GM20431 (cell line): ENCODE measurements at regions not wholly inside any gene's neighbourhood (a gene's known extent, or its start where the extent isn't known, plus 50 kb on each side); places are given as distances from the start of the nearest gene placed in this dataset.
"Not testable (repeated sequence)": the region's sequence is repeated elsewhere in the genome, so short reads cannot be mapped to it uniquely, and the experiment has no call there.

Experiments
- in situ Hi-C: fragments of 300-500 bp; cut with MseI, MboI; formaldehyde crosslinking; loops from one replicate; pipeline ENCODE4 v1.15.0; 2020; ENCODE audit warnings: low sequenced_read_pairs; ENCODE audit not compliant: unreplicated experiment

DNA sequence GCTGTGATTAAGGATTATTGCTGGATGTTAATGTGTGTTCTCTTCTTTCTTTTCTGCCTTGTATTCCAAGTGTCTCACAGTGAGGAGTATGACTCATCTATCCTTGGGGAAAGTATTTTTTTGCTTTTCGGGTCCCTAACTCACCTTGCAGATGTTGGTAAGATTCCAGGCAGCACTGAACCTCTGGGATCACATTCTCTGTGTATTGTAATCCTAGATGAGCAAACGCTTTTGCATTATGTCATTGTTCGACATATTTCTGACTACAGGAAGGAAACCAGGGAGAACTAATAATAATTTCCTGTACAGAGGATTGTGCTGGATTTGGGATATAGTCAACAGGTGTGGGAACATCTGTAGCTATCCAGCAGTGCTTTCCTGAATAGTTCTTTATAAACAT lies 246.1 kb upstream of the TUT7 start:
- in situ Hi-C loops, result no loop called here

DNA sequence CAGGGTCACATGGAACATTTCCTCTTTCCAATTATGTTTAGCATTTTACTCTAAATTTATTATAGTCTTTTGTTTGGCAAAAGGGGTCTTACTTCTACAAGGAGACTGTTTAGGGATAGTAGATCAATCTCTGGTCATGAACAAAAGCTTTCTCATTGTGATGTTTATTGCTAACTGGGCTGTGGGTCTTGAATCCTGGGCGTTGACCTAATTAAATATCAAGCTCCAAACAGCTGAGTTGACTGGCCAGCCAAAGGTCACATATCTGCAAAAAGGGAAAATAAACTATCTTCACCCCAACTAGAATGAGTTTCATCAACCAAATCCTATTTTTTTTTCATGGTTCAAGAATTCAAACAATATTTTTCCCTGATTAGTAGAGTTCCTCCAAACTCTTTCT lies 245.4 kb upstream of the TUT7 start:
- in situ Hi-C loops, result no loop called here

DNA sequence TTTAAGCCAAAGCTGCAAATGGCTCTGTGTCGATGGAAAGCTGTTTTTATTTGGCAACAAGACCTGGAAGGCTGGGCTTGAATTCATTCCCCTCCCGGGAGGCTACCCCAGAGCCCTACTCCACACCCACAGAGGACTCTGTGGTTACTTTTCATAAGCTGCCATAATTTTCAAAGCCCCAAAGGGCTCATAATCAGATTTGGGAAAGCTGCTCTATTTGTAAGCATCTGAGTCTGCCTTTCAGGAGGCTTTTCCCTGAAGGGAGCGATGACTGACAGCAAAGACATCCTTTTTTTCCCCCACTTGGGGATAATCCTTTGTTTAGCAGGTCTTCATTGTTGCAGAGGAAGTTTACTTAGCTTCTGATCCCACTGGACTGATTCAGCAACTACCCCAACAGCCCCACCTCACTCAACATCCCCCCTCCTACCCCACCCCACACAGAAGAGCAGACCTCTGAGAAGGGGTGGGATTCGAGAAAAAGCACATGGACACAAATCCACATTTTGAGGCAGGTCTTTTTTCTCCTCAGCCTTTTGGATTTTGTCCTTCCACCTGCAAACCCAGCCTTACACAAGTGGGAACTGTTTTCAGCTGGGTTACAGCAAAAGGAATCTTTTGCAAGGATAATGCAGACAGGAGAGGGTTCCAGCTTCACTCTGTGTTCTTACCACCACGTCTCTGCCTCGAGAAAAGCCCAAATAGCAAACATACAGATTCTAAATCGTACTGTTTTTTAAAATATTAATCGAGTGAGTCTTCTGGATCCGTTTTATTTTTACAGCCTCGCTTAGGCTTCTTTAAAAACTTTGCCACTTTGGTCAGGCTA lies 244.4 kb upstream of the TUT7 start:
- in situ Hi-C loops, result no loop called here

DNA sequence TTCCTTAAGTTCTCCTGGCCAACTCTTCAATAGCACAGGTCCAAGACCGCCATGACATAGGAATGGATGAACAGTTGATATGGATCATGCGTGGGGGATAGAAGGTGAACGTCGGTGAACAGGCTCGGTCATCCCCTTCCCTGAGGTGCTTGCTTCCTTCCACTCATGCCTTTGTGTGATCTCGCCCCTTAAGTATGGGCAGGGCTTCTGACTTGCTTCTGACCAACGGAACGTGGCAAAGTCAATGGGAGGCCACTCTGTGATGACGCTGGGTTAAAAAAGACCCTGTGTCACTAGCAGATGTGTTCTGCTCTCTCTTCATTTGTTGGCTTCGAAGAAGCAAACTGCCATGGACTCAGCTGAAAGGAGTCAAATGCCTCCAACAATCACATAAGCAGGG lies 240.5 kb upstream of the TUT7 start:
- in situ Hi-C loops, result no loop called here

DNA sequence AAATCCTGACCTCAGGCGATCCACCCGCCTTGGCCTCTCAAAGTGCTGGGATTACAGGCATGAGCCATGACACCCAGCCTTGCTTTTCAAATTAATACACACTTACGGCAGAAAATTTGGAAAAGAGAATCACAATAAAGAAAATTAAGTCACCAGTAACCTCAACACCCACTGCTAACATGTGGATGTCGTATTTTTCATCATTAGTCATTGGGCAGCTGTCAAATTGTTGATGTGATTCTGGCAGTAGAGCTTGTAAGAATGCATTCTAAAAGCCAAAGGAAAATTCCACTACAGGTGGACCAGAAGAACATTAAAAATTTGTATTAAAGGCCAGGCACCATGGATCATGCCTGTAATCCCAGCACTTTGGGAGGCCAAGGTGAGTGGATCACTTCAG lies 237.3 kb upstream of the TUT7 start:
- in situ Hi-C loops, result no loop called here

DNA sequence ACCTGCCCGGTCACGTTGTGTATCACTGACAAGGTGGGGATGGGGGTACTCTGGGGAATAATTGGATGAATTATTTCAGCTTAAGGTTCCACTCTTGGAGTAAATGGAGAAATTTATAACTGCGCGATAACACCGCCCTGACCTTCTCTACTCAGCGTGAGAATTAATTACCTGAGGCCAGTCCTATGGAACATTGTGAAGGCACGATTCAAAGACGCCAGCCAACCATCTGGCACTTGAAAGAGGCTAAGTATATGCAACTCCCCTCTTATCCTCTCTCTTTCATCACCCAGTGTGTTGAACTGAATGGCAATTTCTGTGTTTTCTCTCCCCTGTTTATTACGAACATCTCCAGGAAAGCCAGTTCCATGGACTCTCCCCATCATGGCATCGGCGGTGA lies 235.5 kb upstream of the TUT7 start:
- in situ Hi-C loops, result no loop called here

DNA sequence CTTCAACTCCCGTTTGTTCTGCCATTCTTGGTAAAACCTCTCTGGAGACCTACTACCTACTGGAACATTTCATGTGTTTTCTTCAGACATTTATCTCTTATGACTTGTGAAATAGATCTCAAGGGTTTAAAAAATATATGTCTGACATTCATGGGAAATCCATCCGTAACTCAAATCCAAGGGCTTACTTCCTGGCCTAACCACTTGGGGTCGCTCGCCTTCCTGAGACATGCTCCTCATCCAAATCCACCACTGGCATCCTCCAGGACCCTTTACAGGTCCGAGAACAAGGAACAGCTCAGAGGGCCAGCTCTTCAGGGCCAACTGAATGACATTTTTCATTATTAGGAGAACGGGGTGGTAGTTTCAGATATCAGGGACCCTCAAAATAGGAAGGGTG lies 235.1 kb upstream of the TUT7 start:
- in situ Hi-C loops, result no loop called here

DNA sequence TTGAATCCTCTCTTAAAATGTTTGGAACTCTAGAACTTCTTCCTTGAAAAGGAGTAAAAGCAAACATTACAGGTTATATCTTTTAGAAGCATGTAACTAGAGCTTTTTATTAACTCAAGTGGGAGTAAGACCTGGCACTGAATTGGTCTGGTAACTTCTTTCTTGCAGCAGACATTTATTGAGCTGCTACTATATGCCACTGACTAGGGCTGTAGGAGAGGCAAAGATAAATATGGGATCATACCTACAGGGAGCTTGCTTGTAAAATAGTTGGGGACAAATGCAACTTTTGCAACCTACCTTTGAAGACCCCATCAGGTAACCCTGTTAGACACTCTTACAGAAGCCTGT lies 231.9 kb upstream of the TUT7 start:
- in situ Hi-C loops, result no loop called here

DNA sequence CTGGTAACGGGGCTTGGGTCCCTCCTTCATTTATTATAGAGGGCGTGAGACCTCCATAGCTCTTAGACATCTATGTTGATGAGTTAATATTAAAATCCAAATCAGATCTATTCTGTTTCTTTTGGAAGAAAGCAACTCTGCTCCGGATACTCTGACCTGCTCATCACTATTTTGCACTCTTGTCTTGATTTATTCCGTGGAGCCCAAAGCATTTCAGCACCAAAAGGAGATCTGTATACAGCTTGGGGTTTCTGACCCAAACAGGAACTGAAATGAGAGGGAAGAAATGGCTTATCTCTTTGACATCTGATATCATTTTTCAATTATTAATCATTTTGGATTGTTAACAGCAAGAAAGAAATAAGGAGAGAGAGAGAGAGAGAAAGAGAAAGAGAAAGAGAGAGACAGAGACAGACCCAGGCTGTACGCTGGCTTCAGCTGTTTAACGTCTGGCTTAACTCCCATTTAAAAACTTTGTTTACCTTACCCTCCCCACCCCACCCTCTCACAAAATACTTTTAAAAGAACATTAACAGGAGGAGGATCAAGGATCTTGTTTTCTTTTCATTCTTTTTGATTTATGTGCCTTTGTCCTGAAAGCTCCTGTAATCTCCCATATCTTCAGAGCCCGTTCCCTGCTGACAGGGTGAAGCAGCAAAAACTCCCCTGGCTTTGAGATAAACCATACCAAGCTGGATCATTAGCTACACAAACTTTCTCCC lies 231.4 kb upstream of the TUT7 start:
- in situ Hi-C loops, result no loop called here

DNA sequence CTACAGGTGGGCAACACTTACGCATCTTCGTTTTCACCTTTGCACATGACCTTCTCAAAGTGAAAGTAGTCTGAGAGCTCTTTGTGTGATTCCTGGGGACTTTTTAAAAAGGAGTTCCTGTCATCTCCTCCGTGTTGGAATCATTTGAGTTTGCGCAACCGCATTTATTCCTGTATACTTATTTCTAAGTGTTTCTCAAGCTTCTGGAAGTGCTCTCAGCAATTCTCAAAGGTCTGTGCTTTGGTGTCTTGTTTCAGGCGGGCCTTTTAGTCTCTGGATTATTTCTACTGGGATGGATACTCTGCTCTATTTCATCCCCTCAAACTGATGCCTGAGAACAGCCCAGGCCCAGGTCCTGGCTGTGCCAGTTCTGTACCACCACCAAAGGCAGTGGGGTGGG lies 226.5 kb upstream of the TUT7 start:
- in situ Hi-C loops, result no loop called here

DNA sequence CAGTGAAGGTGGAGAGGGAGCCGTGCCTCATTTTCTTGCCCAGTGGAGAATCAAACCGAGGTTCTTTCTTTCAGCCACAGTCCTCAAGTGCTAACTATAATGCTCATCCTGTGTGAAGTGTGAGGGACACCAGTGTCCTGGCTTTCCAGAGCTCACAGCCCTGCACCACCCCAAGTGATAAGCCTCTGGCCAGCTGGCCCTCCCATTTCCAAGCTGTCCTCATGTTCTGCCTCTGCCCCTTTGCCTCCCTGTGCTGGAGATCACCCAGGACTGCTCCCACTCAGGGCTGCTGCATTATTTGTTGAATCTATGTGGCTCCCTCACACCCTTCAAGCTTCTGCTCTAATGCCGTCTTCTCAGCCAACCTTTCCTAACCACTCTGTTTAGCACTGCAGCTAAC lies 224.5 kb upstream of the TUT7 start:
- in situ Hi-C loops, result no loop called here

DNA sequence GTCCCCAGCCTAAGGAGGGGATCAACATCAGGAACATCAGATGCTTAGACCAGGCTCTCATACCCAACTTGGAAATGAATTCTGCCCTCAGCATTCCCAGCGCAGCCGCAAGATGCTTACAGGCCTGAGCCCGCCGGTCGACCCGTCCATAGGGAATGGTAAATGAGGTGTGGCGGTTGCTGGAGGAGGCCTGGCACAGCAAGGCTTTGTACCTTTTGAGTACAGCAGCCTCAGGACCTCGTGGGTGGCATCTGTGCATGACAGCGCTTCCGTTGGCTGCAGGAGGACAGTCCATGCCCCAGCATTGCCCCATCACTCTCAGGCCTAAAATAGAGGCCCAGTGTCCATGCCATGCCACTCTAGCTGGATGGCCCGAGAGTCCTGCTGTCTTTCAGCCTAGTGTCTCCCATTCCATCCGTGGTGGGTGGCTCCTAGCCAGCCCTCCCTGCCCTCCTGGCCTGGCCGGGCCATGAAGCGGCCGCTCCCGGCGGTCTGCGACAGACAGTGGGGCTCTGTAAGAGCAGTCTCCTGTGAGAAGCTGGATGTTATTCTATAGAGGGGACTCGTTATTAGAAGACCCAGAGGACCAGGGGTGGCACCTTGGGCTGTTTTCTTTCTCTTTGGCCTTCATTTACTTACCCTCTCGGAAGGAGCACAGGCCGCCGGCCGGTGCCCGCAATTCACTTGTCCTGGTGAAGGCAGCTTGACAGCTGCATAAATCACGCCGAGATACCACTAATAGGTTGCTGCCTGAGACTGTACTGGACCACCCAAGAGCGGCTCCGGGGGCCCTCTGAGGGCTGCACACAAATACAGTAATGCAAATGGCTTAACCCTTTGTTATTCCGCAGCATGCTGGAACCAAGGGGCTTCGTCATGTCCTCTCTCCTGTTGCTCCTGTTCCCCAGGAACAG lies 223.5 kb upstream of the TUT7 start:
- in situ Hi-C loops, result no loop called here

DNA sequence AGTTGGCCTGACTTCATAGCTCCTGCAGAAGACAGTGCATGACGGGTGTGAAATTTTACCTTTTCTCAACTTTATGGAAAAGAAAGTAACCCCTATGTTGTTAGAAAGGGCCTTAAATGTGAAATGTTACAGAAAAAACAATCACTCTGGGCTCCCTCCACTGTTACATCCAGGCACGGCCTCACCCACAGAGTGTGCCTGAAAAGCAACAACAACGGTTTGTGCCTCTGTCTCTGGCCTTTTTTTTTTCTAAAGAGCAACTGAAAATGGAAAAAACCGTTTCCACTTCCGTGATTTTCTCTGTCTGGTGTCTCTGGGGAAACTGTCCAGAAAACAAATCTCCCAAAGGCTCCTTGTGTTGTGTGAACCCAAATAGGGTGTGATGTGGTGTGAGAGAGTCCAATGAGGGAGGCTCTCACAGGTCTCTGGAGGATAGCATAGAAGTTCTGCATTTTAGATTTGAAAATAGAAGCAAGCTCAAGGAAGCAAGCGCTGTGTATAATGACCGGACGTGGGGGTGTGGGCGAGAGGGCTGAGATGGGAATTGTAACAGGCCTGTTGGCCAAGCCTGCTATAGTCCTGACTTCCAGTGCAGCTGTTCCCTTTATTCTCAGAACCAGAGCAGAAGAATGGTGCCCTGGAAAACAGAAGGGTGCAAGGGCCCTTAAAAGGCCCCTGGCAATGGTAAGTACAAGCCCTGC lies 221.8 kb upstream of the TUT7 start:
- in situ Hi-C loops, result no loop called here

DNA sequence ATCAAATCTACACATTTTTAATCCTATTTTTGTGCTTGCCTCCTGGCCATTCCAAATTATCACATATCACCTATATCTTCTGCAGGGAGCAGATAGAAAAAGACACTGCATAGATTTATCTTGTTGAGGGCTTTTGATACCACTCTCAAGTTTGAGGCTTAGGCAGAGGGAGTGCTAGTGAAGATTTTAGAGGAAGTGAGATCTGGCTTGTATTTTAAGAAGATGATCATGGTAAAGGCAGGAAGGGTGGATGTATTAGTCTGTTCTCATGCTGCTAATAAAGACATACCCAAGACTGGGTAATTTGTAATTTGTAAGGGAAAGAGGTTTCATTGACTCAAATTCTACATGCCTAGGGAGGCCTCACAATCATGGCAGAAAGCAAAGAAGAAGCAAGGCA lies 220.9 kb upstream of the TUT7 start:
- in situ Hi-C loops, result no loop called here

DNA sequence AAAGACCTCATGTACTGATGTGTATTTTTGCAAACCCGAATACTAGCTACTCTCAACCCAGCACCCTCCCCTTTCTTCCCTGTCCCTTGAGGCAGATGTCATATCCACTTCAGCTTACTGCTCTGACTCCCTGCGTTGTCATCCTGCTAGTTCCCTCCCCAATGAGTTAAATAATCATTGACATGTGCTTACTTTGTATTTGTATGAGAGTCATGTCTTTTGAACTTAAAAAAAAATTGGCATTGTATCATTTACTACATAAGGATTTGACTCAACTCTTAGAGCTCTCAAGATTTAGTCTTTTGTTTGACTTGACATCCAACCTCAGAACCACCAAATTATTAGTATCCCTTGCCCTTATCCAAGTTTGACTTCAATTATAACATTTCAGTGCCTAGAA lies 219.7 kb upstream of the TUT7 start:
- in situ Hi-C loops, result no loop called here

DNA sequence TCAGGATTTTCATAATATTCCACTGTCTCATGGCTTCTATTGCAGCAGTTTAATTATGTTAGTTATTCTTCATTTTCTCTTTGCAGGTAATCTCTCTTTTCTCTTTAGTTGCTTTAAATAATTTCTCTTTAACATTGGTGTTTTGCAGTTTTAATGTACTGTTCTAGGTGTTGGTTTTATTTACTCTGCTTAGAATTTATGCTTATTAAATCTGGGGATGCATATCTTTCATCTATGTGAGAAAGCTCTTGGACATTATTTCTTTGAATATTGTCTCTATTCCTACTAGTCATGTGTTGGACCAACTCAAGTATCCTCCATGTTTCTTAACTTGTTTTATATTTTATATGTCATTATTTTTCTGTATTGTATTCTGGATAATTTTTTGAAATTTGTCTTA lies 218.7 kb upstream of the TUT7 start:
- in situ Hi-C loops, result no loop called here

DNA sequence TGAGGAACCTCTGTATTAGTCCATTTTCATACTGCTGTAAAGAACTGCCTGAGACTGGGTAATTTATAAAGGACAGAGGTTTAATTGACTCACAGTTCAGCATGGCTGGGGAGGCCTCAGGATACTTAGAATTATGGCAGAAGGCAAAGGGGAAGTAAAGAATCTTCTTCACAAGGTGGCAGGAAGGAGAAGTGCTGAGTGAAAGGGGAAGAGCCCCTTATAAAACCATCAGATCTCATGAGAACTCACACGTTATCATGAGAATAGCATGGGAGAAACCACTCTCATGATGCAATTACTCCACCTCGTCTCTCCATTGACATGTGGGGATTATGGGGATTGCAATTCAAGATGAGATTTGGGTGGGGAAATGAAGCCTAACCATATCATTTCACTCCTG lies 211.4 kb upstream of the TUT7 start:
- in situ Hi-C loops, result not testable (repeated sequence)

DNA sequence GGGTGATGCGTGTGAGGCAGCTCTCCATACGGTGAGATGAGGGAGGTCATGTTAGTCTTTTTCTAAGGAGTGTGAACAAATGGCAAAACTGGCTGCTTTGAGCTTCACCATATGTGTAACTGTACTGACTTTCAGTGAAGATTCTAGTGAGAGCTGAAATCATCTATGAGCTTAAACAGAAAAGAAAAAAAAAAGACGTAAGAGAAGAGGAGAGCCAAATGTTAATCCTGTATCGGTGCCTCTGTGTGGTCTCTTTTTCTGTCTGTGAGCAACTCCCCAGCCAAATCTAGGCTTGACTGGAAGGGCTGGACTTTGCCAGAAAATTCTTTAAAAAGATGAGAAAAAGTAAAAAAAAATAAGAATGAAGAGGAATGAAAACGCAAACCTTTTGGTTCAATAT lies 209.7 kb upstream of the TUT7 start:
- in situ Hi-C loops, result no loop called here

DNA sequence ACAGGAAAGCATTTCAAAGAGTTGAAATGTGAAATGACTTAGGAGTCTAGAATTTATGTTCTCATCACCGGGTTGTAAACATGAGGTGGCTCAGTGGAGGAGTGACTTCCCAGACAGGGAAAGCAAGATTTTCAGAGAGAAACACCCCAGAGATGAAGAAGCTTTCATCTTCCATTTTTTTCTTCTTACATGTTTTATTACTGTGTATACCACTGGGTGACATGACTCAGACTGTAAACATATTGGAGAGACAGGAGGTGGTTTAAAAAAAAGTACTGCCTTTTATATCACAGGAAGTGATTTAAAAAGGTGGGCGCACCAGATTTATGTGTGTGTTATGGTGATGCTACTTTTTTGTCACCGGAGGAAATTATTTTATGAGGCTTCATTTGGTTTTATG lies 209.1 kb upstream of the TUT7 start:
- in situ Hi-C loops, result no loop called here

DNA sequence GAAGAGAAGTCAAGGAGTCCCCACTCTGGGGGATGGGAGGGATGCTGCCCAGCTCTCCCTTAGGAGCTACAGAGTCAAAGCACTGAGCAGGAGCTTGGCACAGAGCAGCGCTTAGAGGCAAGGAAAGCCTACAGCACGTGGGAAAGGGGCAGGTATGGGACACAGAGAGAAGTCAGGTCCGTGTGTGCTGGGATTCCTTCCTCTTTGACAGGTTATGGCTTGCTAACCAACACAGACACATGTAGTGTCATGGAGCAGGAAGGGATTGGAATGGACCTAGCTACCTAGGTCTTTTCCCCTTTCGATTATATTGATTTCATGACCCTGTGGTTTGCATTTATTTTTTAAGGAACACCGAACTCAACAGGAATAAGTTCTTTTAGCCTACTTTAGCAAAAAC lies 208.5 kb upstream of the TUT7 start:
- in situ Hi-C loops, result no loop called here
